Pons (tissue), 1 donor: ENCODE measurements at regions not wholly inside any gene's neighbourhood (a gene's known extent, or its start where the extent isn't known, plus 50 kb on each side); places are given as distances from the start of the nearest gene placed in this dataset.
A peak's percentile ranks its signal among the peaks of the same experiment; 100 is the strongest.

Source experiments
- DNase-seq: peaks from one replicate; pipeline ENCODE4 v3.0.0-alpha.2; 2016; ENCODE audit warnings: low spot score

DNA sequence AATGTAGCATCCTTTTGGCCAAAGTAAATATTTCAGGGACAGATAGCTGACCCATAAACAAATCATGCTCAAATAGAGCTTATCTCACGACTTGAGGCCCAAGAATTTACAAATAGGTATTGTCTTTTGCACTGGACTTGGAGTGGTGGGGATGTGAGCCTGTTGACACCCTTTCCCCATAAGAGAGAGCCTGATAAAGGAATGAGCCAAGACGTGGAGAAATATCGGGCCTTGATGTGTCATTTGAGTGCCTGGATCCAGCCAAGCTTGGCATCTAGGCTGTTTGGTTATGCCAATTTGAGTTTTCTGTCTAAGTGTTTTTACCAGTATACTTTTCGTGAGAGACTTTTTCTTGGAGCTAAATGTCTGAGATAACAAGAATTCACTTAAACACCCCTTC is 112.9 kb upstream of the RGMA start:
- no peak for DNase-seq

DNA sequence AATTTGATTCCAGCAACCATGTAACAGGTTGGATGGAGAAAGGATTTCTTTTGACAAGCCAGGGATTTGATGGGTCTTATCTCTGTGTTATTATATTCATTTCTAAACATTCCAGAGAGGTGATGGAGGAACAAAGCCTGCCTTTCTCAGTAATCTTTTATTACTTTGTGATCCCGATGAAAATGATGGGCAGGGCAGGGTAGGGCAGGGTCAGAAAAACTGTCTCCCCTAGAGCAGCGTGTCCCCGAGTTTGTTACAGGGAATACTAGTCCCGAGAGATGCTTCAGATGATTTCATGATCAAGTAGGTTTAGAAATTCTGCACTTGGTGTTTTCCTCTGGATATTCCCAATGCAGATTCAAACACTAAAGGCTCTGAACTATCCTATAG is 111.8 kb upstream of the RGMA start:
- no peak for DNase-seq

GRCh38 chr15:93200081-93200836 is 111.2 kb upstream of the RGMA start:
- DNase-seq: no peak

DNA sequence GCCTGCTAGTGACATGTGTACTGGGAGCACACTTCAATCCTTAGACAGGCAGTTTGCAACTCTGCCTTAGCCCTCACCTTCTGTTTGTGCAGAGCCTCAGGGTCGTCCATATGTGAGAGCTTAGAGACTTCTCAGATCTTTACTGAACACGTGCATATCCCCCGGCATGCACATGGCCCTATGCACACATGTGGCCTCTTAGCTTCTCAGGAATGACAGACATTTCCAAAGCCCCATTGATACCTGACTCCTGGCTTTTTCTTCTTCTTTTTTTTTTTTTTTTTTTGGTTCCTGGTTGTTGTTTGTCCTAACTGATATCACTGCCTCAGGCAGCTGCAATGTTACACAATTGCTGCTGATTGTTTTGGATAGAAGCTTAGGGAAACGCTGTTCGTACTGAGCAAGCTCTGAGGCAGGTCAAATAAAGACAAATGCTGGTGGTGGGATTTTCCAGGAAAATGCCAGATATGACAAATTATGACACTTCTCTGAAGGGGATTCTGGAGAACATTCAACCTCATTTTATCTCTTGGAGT is 107.2 kb upstream of the RGMA start:
- DNase-seq: no peak

GRCh38 chr15:93195109-93195508 is 106.1 kb upstream of the RGMA start:
- no peak for DNase-seq

DNA sequence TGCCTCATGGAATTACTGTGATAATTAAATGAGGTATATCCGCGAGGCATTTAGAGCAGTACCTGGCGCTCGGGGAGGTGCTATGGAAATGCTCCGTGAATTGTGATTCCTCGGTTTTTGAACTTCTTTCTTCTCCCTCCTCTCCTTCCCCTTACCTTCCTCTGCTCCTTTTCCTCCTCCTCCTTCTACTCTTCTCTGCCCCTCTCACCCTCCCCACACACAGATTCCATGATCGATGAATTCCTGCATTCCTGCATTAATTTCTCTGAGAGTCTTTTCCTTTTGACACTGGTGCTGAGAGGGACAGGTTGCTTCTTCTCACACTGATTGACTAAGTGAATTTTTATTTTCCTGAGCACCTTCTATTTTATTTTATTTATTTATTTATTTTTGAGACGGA is 101.2 kb upstream of the RGMA start:
- DNase-seq: no peak

- DNase-seq: no peak
Observed at GRCh38 chr15:93189561-93189960, 100.5 kb upstream of the RGMA start.

DNA sequence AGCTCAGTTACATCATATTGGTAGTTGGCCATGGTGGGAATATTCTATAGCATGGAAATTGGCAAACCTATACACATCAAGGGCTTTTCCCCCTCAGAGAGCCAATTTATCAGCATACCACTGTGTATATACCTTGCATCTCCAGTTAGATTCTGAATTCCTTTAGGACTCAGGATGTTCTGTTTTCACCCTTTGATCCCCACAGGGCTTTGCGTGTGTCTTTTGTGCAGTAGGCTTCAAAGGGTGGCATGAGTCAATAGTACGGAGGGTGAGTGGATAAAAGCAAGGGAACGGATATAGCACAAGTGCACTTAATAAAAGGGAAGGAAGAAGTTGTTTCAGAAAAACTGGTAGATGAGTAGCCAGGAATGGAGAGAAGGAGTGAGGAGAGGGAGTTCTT is 99.2 kb upstream of the RGMA start:
- DNase-seq: no peak

DNA sequence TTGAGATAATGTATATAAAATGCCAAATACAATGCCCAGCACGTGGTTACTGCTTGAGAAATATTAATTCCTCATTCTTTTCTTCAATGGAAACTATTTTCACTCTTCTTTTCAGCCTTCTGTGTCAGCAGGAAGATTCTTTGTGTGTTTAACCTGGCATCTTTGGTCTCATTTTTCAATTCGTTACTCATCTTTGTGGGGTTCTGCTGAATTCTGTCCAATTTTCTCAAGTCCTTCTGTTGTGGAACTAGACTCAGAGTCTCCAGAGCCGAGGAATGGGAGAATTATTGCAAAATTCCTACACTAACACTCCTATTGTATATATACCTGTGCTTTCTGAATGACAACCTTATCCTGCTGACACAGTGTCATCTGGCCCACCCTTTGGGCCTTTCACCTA is 96.8 kb upstream of the RGMA start:
- no peak for DNase-seq

DNA sequence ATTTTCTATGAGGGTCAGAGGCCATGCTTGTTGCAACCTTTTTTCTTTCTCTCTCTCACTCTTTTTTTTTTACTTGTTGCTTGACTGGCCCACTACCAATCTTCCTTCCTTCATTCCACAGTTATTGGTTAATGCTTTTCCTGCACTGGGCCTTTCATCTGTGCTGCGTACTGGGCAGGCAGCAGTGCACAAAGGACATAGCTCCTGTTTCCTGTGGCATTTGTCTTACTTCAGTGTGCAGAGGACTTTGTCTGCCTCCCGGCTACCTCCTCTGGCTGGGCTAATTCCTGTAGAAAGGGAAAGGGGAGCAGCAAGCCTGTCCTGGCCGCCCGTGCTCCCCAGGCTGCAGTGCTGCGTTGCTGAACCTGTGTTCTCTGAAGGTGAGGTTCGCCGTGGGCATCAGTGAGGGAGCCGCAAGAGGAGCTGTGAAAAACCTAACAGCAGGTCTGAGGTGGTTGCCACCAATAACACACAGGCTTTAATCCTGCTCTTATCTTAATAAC is 93.7 kb upstream of the RGMA start:
- DNase-seq: no peak

DNA sequence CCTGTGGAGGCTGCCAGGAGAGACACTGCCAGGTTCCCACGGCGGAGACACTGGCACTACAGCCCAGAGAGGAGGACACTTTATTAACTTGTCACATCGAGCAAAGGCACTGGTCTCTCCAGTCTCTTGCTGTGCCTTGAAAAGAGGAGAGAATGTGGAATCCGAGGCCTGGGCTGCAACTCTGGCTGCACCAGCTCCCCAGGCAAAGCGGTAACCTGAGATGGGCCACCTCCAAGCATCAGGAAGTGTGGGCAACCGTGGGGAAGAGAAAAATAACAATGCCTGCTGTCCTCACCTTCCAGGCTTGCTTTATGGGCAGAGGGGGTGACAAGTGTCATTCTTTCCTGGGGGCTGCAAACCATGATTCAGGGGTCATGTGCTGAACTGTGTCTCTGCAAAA is 91.6 kb upstream of the RGMA start:
- DNase-seq: no peak

- DNase-seq: no peak
Observed at GRCh38 chr15:93180128-93180527, 91.1 kb upstream of the RGMA start.

DNA sequence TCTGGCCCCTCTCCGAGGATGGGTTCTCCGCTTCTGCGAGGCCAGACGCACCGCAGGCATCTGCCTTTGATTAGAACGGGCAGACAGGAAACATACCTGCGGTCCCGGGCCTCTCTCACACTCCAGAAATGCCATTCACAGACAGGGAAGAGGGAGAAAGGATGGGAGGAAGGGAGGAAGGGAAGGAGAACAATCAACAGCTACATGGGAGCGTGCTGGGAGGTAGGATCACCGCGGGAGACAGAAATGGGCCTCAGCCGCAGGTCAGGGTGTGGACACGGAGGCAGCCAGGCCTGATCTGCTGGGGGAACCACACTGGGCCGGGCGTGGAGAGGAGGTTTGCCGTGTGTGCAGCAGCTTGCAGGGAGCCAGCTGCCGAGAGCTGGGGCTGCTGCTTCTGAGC is 90.7 kb upstream of the RGMA start:
- no peak for DNase-seq

DNA sequence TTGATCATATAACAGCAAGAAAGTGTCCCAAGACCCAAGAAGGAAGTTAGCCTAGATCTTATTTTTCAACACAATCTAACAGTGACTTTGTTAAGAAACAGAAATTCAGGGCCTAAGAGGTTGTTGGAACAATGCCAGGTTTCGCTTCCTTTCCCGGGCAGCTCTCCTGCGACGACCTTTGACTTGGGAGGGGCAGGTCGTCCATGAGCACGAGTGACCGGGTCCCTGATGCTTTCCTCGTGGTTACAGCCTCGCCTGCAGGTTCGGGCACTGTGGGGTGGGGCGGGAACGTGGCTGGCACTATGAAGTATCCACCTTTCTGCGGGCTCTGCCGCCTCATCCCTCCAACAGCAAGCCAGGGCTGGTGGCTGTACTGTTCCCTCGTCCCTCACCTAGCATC is 90.1 kb upstream of the RGMA start:
- DNase-seq: peak; percentile 57

DNA sequence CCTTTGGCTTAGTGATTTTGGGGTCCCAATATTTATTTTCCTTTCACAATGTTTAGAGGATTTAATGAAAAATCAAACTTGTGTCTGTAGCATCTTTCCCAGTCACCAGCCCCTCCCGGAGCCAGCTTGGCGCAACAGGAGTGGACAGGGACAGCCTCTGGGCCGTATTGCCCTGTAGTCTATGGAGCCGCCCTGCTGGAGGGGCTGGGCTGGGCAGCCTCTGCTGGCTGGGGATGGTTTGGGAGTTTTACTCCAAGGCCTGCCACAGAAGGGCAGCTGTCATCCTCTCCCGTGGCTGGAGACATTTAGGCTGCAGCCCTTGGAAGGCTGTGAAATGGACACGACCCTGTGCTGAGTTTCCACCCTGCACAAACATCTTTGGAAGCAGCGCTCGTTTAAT is 89.4 kb upstream of the RGMA start:
- DNase-seq: no peak

GRCh38 chr15:93176065-93176464 is 87.1 kb upstream of the RGMA start:
- DNase-seq: no peak

- DNase-seq: no peak
Observed at GRCh38 chr15:93174836-93175235, 85.8 kb upstream of the RGMA start.

GRCh38 chr15:93173369-93173768 is 84.4 kb upstream of the RGMA start:
- no peak for DNase-seq

DNA sequence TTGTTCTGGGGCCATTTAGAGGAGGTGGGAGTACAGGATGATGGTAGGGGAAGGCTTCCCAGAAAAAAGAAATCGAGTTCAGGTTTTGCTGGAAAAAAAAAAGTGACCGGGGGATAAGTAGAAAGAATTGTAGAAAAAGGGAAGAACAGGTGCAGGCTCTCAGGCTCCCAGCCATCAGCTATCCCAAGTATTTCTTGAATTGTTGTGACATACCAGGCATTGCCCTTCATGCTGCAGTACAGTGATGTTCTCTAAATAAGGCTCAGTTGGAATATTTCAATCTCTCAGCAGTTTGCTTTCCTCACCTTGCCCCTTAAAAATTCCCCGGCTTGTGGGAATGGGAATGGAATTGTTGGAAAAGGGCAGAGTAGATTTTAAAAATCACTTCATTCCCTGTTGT is 82.5 kb upstream of the RGMA start:
- DNase-seq: no peak

DNA sequence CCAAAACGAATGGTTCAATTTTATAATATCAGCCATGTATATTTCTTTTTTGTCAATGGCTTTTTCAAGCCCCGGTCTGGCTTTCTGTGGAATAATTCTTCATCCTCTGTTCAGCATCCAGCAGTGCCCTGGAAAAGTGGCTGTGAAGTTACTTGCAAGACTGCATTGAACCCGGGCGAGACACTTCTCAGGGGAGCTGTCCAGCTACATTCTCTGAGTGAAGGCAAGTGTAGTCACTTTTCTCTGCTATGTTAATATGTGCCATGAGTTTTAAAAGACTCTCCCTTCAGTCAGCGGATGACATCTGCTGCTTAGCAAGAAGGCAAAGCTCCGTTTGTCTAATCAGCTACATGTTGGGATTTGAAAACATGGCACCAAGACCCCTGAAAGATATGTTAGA is 81.3 kb upstream of the RGMA start:
- no peak for DNase-seq

DNA sequence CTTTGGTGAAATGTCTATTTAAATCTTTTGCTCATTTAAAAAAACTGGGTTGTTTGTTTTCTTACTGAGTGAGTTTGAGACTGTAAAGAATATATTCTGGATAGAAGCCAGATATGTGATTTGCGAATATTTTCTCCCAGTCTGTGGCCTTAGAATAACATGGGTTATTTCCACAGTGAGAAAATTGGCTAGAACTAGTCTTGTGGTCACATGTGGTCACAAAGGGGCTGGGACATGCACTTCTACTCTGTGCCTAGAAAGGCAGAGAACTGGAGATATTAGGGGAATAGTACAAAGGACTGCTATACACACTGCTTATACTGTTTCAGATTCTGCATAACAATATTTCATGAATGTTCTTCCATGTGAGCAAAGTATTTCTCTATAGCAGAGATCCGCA is 79.9 kb upstream of the RGMA start:
- no peak for DNase-seq

- no peak for DNase-seq
Observed at GRCh38 chr15:93167291-93167690, 78.3 kb upstream of the RGMA start.

DNA sequence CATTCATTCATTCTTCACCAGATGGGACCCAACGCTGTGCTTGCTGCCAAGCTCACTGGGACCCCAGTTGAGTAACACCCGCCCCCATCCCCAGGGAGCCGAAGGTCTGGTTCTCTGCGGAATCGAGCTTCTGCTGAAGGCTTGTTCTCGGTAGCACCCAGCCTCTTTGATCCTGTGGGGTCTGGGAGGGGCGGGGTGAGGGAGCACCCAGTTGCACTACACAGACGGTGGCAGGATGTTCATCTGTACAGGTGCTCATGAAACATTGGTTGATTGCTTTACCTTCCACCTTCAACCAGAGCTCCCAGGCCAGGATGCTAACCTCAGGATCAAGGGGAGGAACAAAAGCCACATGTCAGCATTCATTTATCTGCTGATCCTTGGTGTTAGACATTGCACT is 77.7 kb upstream of the RGMA start:
- no peak for DNase-seq
